ENCODE measurements at regions not wholly inside any gene's neighbourhood (a gene's known extent, or its start where the extent isn't known, plus 50 kb on each side); places are given as distances from the start of the nearest gene placed in this dataset.

- peak in 1 of 2 donors; percentile 16 for DNase-seq (ENCODE audit: low spot score in 2 of 2)
- no peaks in the 10 kb centered on the region for H3K27me3 ChIP-seq
- no peak overlapping the region for H3K4me3 ChIP-seq
- H3K27ac ChIP-seq, result peak overlapping the region; percentile 73
- no peaks in the 10 kb centered on the region for H3K36me3 ChIP-seq
- no peak for TF ChIP-seq EP300 (IDR thresholded peaks at IDR 0.05)
- no peak for TF ChIP-seq POLR2A (IDR thresholded peaks at IDR 0.05)
- no peak for TF ChIP-seq POLR2AphosphoS5 (IDR thresholded peaks at IDR 0.05)
- TF ChIP-seq CTCF (IDR thresholded peaks at IDR 0.05), result no peak
- H3K9me3 ChIP-seq, result no peaks in the 10 kb centered on the region
- WGBS, result 55% methylated on average over 8 of the region's 8 CpGs
- peaks cover 22% of the 10 kb centered on the region for H3K4me1 ChIP-seq
Measured at GRCh38 chr2:234679301-234679740, 182.4 kb upstream of the ARL4C start.

- Histone ChIP-seq H3K27me3 (no peaks in the 10 kb centered on the region), H3K36me3 (no peaks in the 10 kb centered on the region), H3K9me3 (no peaks in the 10 kb centered on the region), H3K4me1 (peaks cover 22% of the 10 kb centered on the region), H3K27ac (no peak overlapping the region), H3K4me3 (no peak overlapping the region)
- TF ChIP-seq CTCF (IDR thresholded peaks at IDR 0.05) (no peak), POLR2AphosphoS5 (IDR thresholded peaks at IDR 0.05) (no peak), EP300 (IDR thresholded peaks at IDR 0.05) (no peak), POLR2A (IDR thresholded peaks at IDR 0.05) (no peak)
- peak in 1 of 2 donors; percentile 18 for DNase-seq (ENCODE audit: low spot score in 2 of 2)
- WGBS, result 71% methylated on average over 2 of the region's 2 CpGs
Measured at GRCh38 chr2:234678711-234679110, 181.8 kb upstream of the ARL4C start.

- H3K9me3 ChIP-seq, result no peaks in the 10 kb centered on the region
- peaks cover 22% of the 10 kb centered on the region for H3K4me1 ChIP-seq
- no peak overlapping the region for H3K4me3 ChIP-seq
- H3K27me3 ChIP-seq, result no peaks in the 10 kb centered on the region
- DNase-seq (ENCODE audit: low spot score in 2 of 2), result peak in 1 of 2 donors; percentile 54
- H3K27ac ChIP-seq, result no peak overlapping the region
- WGBS, result 92% methylated on average over 6 of the region's 6 CpGs
- no peaks in the 10 kb centered on the region for H3K36me3 ChIP-seq
- TF ChIP-seq POLR2A (IDR thresholded peaks at IDR 0.05) (no peak), EP300 (IDR thresholded peaks at IDR 0.05) (no peak), POLR2AphosphoS5 (IDR thresholded peaks at IDR 0.05) (no peak), CTCF (IDR thresholded peaks at IDR 0.05) (no peak)
Measured at GRCh38 chr2:234677758-234678538, 181.1 kb upstream of the ARL4C start.

GRCh38 chr2:234676783-234677450, 180.0 kb upstream of the ARL4C start:
- WGBS, result 68% methylated on average over 8 of the region's 8 CpGs
- H3K9me3 ChIP-seq, result no peaks in the 10 kb centered on the region
- no peaks in the 10 kb centered on the region for H3K27me3 ChIP-seq
- no peak overlapping the region for H3K4me3 ChIP-seq
- peak in 1 of 2 donors; percentile 23 for DNase-seq (ENCODE audit: low spot score in 2 of 2)
- TF ChIP-seq CTCF (IDR thresholded peaks at IDR 0.05), result no peak
- no peaks in the 10 kb centered on the region for H3K36me3 ChIP-seq
- peaks cover 22% of the 10 kb centered on the region for H3K4me1 ChIP-seq
- H3K27ac ChIP-seq, result peak overlapping the region; percentile 45

GRCh38 chr2:234676109-234676782, 179.4 kb upstream of the ARL4C start:
- peaks cover 22% of the 10 kb centered on the region for H3K4me1 ChIP-seq
- H3K9me3 ChIP-seq, result no peaks in the 10 kb centered on the region
- peak overlapping the region; percentile 45 for H3K27ac ChIP-seq
- peak in 1 of 2 donors; percentile 8 for DNase-seq (ENCODE audit: low spot score in 2 of 2)
- H3K27me3 ChIP-seq, result no peaks in the 10 kb centered on the region
- 52% methylated on average over 4 of the region's 4 CpGs for WGBS
- no peak overlapping the region for H3K4me3 ChIP-seq
- TF ChIP-seq POLR2A (IDR thresholded peaks at IDR 0.05) (no peak), EP300 (IDR thresholded peaks at IDR 0.05) (no peak), POLR2AphosphoS5 (IDR thresholded peaks at IDR 0.05) (no peak), CTCF (IDR thresholded peaks at IDR 0.05) (no peak)
- H3K36me3 ChIP-seq, result no peaks in the 10 kb centered on the region

Data from suprapubic skin (tissue), 4 donors.